Muscle of leg (tissue), 3 donors: ENCODE measurements at regions not wholly inside any gene's neighbourhood (a gene's known extent, or its start where the extent isn't known, plus 50 kb on each side); places are given as distances from the start of the nearest gene placed in this dataset.
"Not testable (repeated sequence)": the region's sequence is repeated elsewhere in the genome, so short reads cannot be mapped to it uniquely, and the experiment has no call there.

ENCODE experiments used
- DNase-seq: peaks from one replicate; pipeline ENCODE4 v3.0.0; 2013
- H3K27ac ChIP-seq: one replicate; pipeline ENCODE4 v1.5.1; 2013; ENCODE audit warnings: mild to moderate bottlenecking, low read length, control low read depth
- H3K27me3 ChIP-seq: one replicate; pipeline ENCODE4 v1.6.1; 2013; ENCODE audit warnings: low read length; ENCODE audit not compliant: control insufficient read depth, insufficient read depth
- H3K36me3 ChIP-seq: one replicate; pipeline ENCODE4 v1.6.1; 2013; ENCODE audit warnings: low read length; ENCODE audit not compliant: control insufficient read depth, insufficient read depth
- H3K4me1 ChIP-seq: one replicate; pipeline ENCODE4 v1.6.1; 2013; ENCODE audit warnings: low read length; ENCODE audit not compliant: control insufficient read depth, insufficient read depth
- H3K4me3 ChIP-seq: one replicate; pipeline ENCODE4 v1.5.1; 2013; ENCODE audit warnings: low read length, control low read depth
- H3K9me3 ChIP-seq: replicated peaks from 2 replicates; pipeline ENCODE4 v1.6.1; 2013; ENCODE audit warnings: low read depth, low read length; ENCODE audit not compliant: control insufficient read depth
- WGBS: methylation state at CpG from one replicate; pipeline ENCODE4 v1.1.5; 2013; ENCODE audit warnings: missing lambda C conversion rate; ENCODE audit not compliant: insufficient coverage; 5-methylcytosine and 5-hydroxymethylcytosine counted together

- H3K4me1 ChIP-seq, H3K27ac ChIP-seq, H3K9me3 ChIP-seq, H3K36me3 ChIP-seq, H3K27me3 ChIP-seq, H3K4me3 ChIP-seq, DNase-seq: not testable (repeated sequence)
- no CpG with 5 or more reads among the region's 4 CpGs for WGBS
Measured at GRCh38 chr17:6373599-6373998, 61.3 kb downstream of the AIPL1 start.

GRCh38 chr17:6366221-6366666 lies 68.7 kb downstream of the AIPL1 start:
- Histone ChIP-seq H3K27me3 (no peaks in the 10 kb centered on the region), H3K4me1 (peaks cover 2% of the 10 kb centered on the region), H3K9me3 (no peaks in the 10 kb centered on the region), H3K27ac (no peak overlapping the region), H3K36me3 (no peaks in the 10 kb centered on the region), H3K4me3 (no peak overlapping the region)
- no peak for DNase-seq
- WGBS = 29% methylated on average over 2 of the region's 2 CpGs

GRCh38 chr17:6365200-6365943 lies 69.5 kb downstream of the AIPL1 start:
- WGBS = 74% methylated on average over 11 of the region's 13 CpGs
- Histone ChIP-seq H3K4me3 (no peak overlapping the region), H3K9me3 (no peaks in the 10 kb centered on the region), H3K27ac (no peak overlapping the region), H3K4me1 (peaks cover 2% of the 10 kb centered on the region), H3K36me3 (no peaks in the 10 kb centered on the region), H3K27me3 (no peaks in the 10 kb centered on the region)
- no peak for DNase-seq

- 78% methylated on average over 1 of the region's 5 CpGs for WGBS
- H3K27ac ChIP-seq = no peak overlapping the region
- H3K27me3 ChIP-seq = no peaks in the 10 kb centered on the region
- H3K4me1 ChIP-seq = peaks cover 2% of the 10 kb centered on the region
- H3K4me3 ChIP-seq = no peak overlapping the region
- DNase-seq = peak; percentile 8
- no peaks in the 10 kb centered on the region for H3K36me3 ChIP-seq
- no peaks in the 10 kb centered on the region for H3K9me3 ChIP-seq
Measured at GRCh38 chr17:6361733-6362132, 73.2 kb downstream of the AIPL1 start.

- 72% methylated on average over 2 of the region's 3 CpGs for WGBS
- Histone ChIP-seq H3K36me3 (no peaks in the 10 kb centered on the region), H3K27me3 (no peaks in the 10 kb centered on the region), H3K9me3 (no peaks in the 10 kb centered on the region), H3K4me3 (no peak overlapping the region), H3K4me1 (peaks cover 3% of the 10 kb centered on the region), H3K27ac (no peak overlapping the region)
- no peak for DNase-seq
Measured at GRCh38 chr17:6358131-6358530, 76.8 kb downstream of the AIPL1 start.

GRCh38 chr17:6356562-6356961 lies 78.4 kb downstream of the AIPL1 start:
- no peaks in the 10 kb centered on the region for H3K36me3 ChIP-seq
- 59% methylated on average over 4 of the region's 4 CpGs for WGBS
- H3K9me3 ChIP-seq = no peaks in the 10 kb centered on the region
- no peak for DNase-seq
- no peaks in the 10 kb centered on the region for H3K27me3 ChIP-seq
- no peak overlapping the region for H3K27ac ChIP-seq
- peaks cover 12% of the 10 kb centered on the region for H3K4me1 ChIP-seq
- no peak overlapping the region for H3K4me3 ChIP-seq

GRCh38 chr17:6355196-6355595 lies 79.7 kb downstream of the AIPL1 start:
- Histone ChIP-seq H3K4me1 (peaks cover 13% of the 10 kb centered on the region), H3K27ac (no peak overlapping the region), H3K36me3 (no peaks in the 10 kb centered on the region), H3K4me3 (no peak overlapping the region), H3K27me3 (no peaks in the 10 kb centered on the region), H3K9me3 (no peaks in the 10 kb centered on the region)
- no peak for DNase-seq
- 79% methylated on average over 2 of the region's 3 CpGs for WGBS

- no peaks in the 10 kb centered on the region for H3K9me3 ChIP-seq
- no peaks in the 10 kb centered on the region for H3K36me3 ChIP-seq
- peak; percentile 10 for DNase-seq
- H3K27me3 ChIP-seq = no peaks in the 10 kb centered on the region
- WGBS = 47% methylated on average over 2 of the region's 6 CpGs
- peak overlapping the region; percentile 35 for H3K27ac ChIP-seq
- H3K4me1 ChIP-seq = peaks cover 26% of the 10 kb centered on the region
- no peak overlapping the region for H3K4me3 ChIP-seq
Measured at GRCh38 chr17:6352801-6353560, 81.9 kb downstream of the AIPL1 start.

GRCh38 chr17:6352016-6352415 lies 82.9 kb downstream of the AIPL1 start:
- Histone ChIP-seq H3K36me3 (no peaks in the 10 kb centered on the region), H3K27ac (peak overlapping the region; percentile 35), H3K9me3 (no peaks in the 10 kb centered on the region), H3K4me1 (peaks cover 35% of the 10 kb centered on the region), H3K27me3 (no peaks in the 10 kb centered on the region), H3K4me3 (no peak overlapping the region)
- WGBS = 84% methylated on average over 3 of the region's 3 CpGs
- DNase-seq = no peak

GRCh38 chr17:6350806-6351205 lies 84.1 kb downstream of the AIPL1 start:
- no peak overlapping the region for H3K27ac ChIP-seq
- H3K4me3 ChIP-seq = no peak overlapping the region
- no peaks in the 10 kb centered on the region for H3K27me3 ChIP-seq
- 83% methylated on average over 2 of the region's 5 CpGs for WGBS
- H3K9me3 ChIP-seq = no peaks in the 10 kb centered on the region
- DNase-seq = no peak
- H3K36me3 ChIP-seq = no peaks in the 10 kb centered on the region
- H3K4me1 ChIP-seq = peaks cover 38% of the 10 kb centered on the region
